ENCODE measurements at regions not wholly inside any gene's neighbourhood (a gene's known extent, or its start where the extent isn't known, plus 50 kb on each side); places are given as distances from the start of the nearest gene placed in this dataset.
A peak's percentile ranks its signal among the peaks of the same experiment; 100 is the strongest.

DNA sequence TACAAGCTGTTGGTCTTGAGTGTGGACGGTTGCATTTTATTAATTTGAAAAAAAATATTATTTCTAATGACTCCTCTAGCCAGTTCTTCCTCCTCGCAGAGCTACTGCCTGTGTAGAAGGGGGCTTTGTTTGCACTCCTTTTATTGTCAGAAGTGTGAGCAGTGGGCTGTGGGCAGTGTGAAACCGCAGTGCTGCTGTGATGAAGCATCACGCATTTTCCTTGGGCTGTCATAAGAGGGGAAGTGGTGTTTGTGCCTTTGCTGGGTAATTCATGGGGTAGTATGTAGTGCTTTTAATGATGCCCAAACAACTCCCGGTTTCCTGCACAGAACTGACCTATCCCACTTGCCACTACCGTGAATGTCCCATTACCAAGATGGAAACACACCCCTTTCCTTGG is 357.3 kb downstream of the ZNF536 start:
- H3K36me3 Mint-ChIP-seq (ENCODE audit: low read depth) = no peaks in the 10 kb centered on the region
- H3K9me3 Mint-ChIP-seq = no peaks in the 10 kb centered on the region
- peaks cover 24% of the 10 kb centered on the region for H3K27me3 Mint-ChIP-seq (ENCODE audit: low read depth, poor library complexity)
- no peak for TF ChIP-seq CTCF (IDR thresholded peaks at IDR 0.05)
- H3K4me3 Mint-ChIP-seq = no peak overlapping the region
- H3K4me1 Mint-ChIP-seq = peaks cover 22% of the 10 kb centered on the region
- H3K27ac Mint-ChIP-seq = no peak overlapping the region
- no peak for DNase-seq

DNA sequence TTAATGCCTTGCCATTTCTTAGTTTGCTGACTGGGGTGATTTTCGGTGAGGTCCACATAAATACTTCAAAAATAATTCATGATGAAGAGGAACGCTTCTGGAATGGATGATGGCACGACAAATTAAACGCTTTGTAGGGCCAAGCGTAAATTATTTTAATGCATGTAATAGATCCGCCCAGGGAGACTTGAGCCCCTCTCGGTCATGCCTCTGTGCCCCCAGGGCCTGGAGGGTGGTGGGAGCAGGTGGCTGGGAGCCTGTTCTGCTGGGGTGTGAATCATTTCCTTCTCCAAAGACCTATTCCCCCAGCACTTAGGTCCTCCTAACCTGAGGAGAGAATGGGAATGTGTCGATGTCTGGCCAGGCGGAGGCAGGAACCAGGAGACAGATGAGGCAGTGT is 350.6 kb downstream of the ZNF536 start:
- no peaks in the 10 kb centered on the region for H3K36me3 Mint-ChIP-seq (ENCODE audit: low read depth)

DNA sequence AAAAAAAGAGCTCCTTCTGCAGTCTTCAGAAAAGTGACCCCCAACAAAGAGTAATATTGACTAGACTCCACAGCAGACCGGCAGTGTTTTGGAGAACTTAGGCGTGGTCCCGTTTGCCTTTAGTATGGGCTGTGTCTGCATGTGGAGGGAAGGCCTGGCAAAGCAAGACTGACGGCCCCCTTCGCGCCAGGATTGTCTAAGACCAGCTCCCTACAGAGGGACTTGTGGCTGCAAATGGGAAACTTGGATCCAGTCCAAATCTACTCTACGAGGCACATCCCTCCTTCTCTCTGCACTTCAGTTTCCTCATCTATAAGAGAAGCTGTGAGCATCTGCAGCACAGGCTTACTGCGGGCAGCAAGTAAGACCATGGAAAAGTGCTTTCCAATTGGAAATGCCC is 350.0 kb downstream of the ZNF536 start:
- Mint-ChIP-seq H3K4me3 (no peak overlapping the region), H3K9me3 (no peaks in the 10 kb centered on the region), H3K27ac (peak overlapping the region; percentile 19), H3K4me1 (peaks cover 52% of the 10 kb centered on the region), H3K27me3 (ENCODE audit: low read depth, poor library complexity) (peaks cover 9% of the 10 kb centered on the region), H3K36me3 (ENCODE audit: low read depth) (no peaks in the 10 kb centered on the region)
- TF ChIP-seq CTCF (IDR thresholded peaks at IDR 0.05) = no peak
- no peak for DNase-seq

More for the DNA sequence above, 350.6 kb downstream of the ZNF536 start:
- H3K27me3 Mint-ChIP-seq (ENCODE audit: low read depth, poor library complexity) = peaks cover 11% of the 10 kb centered on the region
- no peak overlapping the region for H3K4me3 Mint-ChIP-seq
- peak overlapping the region; percentile 19 for H3K27ac Mint-ChIP-seq
- peaks cover 56% of the 10 kb centered on the region for H3K4me1 Mint-ChIP-seq
- no peak for TF ChIP-seq CTCF (IDR thresholded peaks at IDR 0.05)
- peak; percentile 52 for DNase-seq
- H3K9me3 Mint-ChIP-seq = no peaks in the 10 kb centered on the region

DNA sequence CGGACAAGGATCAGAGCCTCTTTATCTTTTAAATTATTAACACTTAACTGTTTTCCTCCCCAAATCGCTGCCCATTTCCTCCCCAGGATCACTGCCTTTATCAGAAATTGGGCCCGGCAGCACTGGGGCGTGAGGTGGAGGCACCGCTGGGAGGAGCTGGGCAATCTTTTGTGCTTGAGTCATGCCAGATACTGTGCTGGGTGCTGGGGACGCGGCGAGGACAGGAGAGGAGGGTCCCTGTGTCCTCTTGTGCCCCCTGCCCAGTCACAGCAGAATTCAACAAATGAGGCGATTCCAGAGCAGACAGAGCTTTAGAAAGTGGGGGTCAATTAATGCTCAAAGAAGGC is 347.8 kb downstream of the ZNF536 start:
- no peak for TF ChIP-seq CTCF (IDR thresholded peaks at IDR 0.05)
- Mint-ChIP-seq H3K4me1 (peaks cover 52% of the 10 kb centered on the region), H3K4me3 (peak overlapping the region; percentile 55), H3K27me3 (ENCODE audit: low read depth, poor library complexity) (peaks cover 9% of the 10 kb centered on the region), H3K9me3 (no peaks in the 10 kb centered on the region), H3K27ac (no peak overlapping the region), H3K36me3 (ENCODE audit: low read depth) (no peaks in the 10 kb centered on the region)
- no peak for DNase-seq

- H3K27me3 Mint-ChIP-seq (ENCODE audit: low read depth, poor library complexity) = peaks cover 8% of the 10 kb centered on the region
- peak overlapping the region; percentile 71 for H3K4me3 Mint-ChIP-seq
- no peaks in the 10 kb centered on the region for H3K36me3 Mint-ChIP-seq (ENCODE audit: low read depth)
- H3K27ac Mint-ChIP-seq = peak overlapping the region; percentile 60
- no peak for TF ChIP-seq CTCF (IDR thresholded peaks at IDR 0.05)
- peaks cover 50% of the 10 kb centered on the region for H3K4me1 Mint-ChIP-seq
- DNase-seq = peak; percentile 59
- H3K9me3 Mint-ChIP-seq = no peaks in the 10 kb centered on the region
Observed at GRCh38 chr19:30719189-30719998, 347.2 kb downstream of the ZNF536 start.

DNA sequence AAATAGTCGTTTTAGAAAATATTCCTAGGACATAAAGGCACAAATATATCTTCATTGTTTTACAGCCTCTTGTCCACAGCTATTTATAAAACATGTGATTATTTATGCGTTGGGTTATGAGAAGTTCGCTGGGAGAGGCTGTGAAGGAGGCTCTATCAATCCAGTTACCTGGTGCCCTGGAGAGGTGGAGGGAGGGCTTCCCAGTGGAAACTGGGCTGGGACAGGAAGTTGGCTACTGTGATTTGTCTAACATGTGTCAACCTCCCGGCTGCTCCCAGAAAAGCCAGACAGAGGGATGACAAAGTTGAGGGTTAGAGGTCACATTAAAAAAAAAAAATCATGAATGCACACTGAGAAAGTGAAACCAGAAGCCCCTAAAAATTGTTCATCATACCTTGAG is 346.5 kb downstream of the ZNF536 start:
- no peak for TF ChIP-seq CTCF (IDR thresholded peaks at IDR 0.05)
- DNase-seq = peak; percentile 19
- H3K4me1 Mint-ChIP-seq = peaks cover 43% of the 10 kb centered on the region
- no peaks in the 10 kb centered on the region for H3K36me3 Mint-ChIP-seq (ENCODE audit: low read depth)
- H3K9me3 Mint-ChIP-seq = no peaks in the 10 kb centered on the region
- H3K4me3 Mint-ChIP-seq = peak overlapping the region; percentile 71
- H3K27me3 Mint-ChIP-seq (ENCODE audit: low read depth, poor library complexity) = peaks cover 6% of the 10 kb centered on the region
- no peak overlapping the region for H3K27ac Mint-ChIP-seq

All from nephron progenitor cell (in vitro differentiated cells).